ENCODE measurements at regions not wholly inside any gene's neighbourhood (a gene's known extent, or its start where the extent isn't known, plus 50 kb on each side); places are given as distances from the start of the nearest gene placed in this dataset.
A peak's percentile ranks its signal among the peaks of the same experiment; 100 is the strongest.
"Not testable (repeated sequence)": the region's sequence is repeated elsewhere in the genome, so short reads cannot be mapped to it uniquely, and the experiment has no call there.

DNA sequence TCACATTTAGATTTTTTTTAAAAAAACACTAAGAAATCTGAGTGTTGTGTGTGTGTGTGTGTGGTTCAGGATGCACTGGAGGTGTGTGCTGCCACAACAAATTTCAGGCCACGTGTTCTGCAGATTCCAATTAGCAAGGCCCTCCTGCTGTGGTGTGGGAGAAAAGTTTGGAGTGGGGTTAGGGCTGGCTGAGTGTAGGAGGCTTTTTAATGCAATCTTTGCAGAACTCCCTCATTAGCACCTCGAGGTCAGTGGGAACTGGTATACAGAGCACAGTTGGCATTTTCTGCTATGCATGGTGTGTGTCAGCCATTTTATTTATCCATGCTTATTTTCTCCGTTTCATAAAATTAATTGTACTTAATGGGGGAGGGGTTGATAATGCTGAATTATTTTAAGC lies 187.6 kb downstream of the SOX4 start:
- peaks cover 19% of the 10 kb centered on the region for H3K4me1 Mint-ChIP-seq (ENCODE audit: unreplicated experiment)
- no peak overlapping the region for H3K4me3 Mint-ChIP-seq
- H3K27ac Mint-ChIP-seq = peak overlapping the region; percentile 26
- DNase-seq (ENCODE audit: extremely low spot score, unreplicated experiment) = no peak
- TF ChIP-seq, protein P1, sequence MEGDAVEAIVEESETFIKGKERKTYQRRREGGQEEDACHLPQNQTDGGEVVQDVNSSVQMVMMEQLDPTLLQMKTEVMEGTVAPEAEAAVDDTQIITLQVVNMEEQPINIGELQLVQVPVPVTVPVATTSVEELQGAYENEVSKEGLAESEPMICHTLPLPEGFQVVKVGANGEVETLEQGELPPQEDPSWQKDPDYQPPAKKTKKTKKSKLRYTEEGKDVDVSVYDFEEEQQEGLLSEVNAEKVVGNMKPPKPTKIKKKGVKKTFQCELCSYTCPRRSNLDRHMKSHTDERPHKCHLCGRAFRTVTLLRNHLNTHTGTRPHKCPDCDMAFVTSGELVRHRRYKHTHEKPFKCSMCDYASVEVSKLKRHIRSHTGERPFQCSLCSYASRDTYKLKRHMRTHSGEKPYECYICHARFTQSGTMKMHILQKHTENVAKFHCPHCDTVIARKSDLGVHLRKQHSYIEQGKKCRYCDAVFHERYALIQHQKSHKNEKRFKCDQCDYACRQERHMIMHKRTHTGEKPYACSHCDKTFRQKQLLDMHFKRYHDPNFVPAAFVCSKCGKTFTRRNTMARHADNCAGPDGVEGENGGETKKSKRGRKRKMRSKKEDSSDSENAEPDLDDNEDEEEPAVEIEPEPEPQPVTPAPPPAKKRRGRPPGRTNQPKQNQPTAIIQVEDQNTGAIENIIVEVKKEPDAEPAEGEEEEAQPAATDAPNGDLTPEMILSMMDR (conservative IDR thresholded peaks at IDR 0.05) = no peak
- H3K9me3 Mint-ChIP-seq = no peaks in the 10 kb centered on the region
- no peaks in the 10 kb centered on the region for H3K27me3 Mint-ChIP-seq
- H3K36me3 Mint-ChIP-seq = peaks cover 20% of the 10 kb centered on the region

DNA sequence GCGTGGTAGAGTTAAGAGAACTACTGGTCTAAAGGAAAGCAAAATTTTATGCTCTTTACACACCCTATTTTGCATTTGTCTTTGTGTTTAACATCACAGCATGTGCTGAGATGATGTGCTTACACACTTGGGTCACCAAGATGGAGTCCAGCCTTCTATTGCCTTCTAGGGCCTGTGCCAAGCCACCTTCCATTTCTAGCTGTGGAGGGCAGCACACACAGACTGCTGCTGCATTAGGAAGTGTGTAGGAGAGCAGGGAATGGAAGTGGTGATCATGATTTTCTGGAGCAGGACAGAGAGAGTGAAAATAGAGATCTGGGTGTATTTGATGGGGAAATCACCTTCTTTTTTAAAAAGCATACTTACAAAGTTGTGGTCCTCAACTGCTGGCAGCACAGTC lies 191.6 kb downstream of the SOX4 start:
- TF ChIP-seq, protein P1 (conservative IDR thresholded peaks at IDR 0.05) = no peak
- H3K27me3 Mint-ChIP-seq = no peaks in the 10 kb centered on the region
- peaks cover 13% of the 10 kb centered on the region for H3K4me1 Mint-ChIP-seq (ENCODE audit: unreplicated experiment)
- no peaks in the 10 kb centered on the region for H3K9me3 Mint-ChIP-seq
- no peak for DNase-seq (ENCODE audit: extremely low spot score, unreplicated experiment)
- peaks cover 22% of the 10 kb centered on the region for H3K36me3 Mint-ChIP-seq
- no peak overlapping the region for H3K4me3 Mint-ChIP-seq
- no peak overlapping the region for H3K27ac Mint-ChIP-seq

DNA sequence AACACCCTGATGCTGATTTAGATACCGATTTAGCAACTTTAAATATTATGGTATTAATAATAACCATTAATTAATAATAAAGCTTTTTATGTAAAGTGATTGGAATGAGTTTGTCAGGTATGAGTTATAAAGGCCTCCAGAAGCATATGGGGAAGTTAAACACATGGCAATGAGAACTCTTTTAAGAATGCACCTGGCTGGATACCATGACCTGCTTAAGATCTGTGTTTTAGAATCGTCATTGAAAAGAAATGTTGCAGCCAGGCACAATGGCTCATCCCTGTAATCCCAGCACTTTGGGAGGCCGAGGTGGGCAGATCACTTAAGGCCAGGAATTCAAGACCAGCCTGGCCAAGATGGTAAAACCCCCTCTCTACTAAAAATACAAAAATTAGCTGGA lies 197.5 kb downstream of the SOX4 start:
- no peaks in the 10 kb centered on the region for H3K4me1 Mint-ChIP-seq (ENCODE audit: unreplicated experiment)
- no peak for DNase-seq (ENCODE audit: extremely low spot score, unreplicated experiment)
- H3K4me3 Mint-ChIP-seq = no peak overlapping the region
- TF ChIP-seq, protein P1 (conservative IDR thresholded peaks at IDR 0.05) = no peak
- no peak overlapping the region for H3K27ac Mint-ChIP-seq
- no peaks in the 10 kb centered on the region for H3K9me3 Mint-ChIP-seq
- H3K36me3 Mint-ChIP-seq = peaks cover 15% of the 10 kb centered on the region
- H3K27me3 Mint-ChIP-seq = no peaks in the 10 kb centered on the region

- peaks cover 15% of the 10 kb centered on the region for H3K36me3 Mint-ChIP-seq
- no peaks in the 10 kb centered on the region for H3K27me3 Mint-ChIP-seq
- H3K27ac Mint-ChIP-seq = no peak overlapping the region
- TF ChIP-seq, protein P1 (conservative IDR thresholded peaks at IDR 0.05) = no peak
- H3K4me1 Mint-ChIP-seq (ENCODE audit: unreplicated experiment) = no peaks in the 10 kb centered on the region
- H3K9me3 Mint-ChIP-seq = no peaks in the 10 kb centered on the region
- DNase-seq (ENCODE audit: extremely low spot score, unreplicated experiment) = no peak
- H3K4me3 Mint-ChIP-seq = no peak overlapping the region
These were observed 198.0 kb downstream of the SOX4 start for GRCh38 chr6:21791581-21791980.

GRCh38 chr6:21792177-21792576 lies 198.6 kb downstream of the SOX4 start:
- Mint-ChIP-seq H3K27me3 (no peaks in the 10 kb centered on the region), H3K27ac (no peak overlapping the region), H3K4me1 (ENCODE audit: unreplicated experiment) (no peaks in the 10 kb centered on the region)

GRCh38 chr6:21796979-21797378 lies 203.4 kb downstream of the SOX4 start:
- not testable (repeated sequence) for H3K4me3 Mint-ChIP-seq; DNase-seq (ENCODE audit: extremely low spot score, unreplicated experiment); H3K27ac Mint-ChIP-seq; H3K9me3 Mint-ChIP-seq; H3K27me3 Mint-ChIP-seq
- Mint-ChIP-seq H3K36me3 (peaks cover 10% of the 10 kb centered on the region), H3K4me1 (ENCODE audit: unreplicated experiment) (peaks cover 17% of the 10 kb centered on the region)

More at GRCh38 chr6:21792177-21792576, 198.6 kb downstream of the SOX4 start:
- Mint-ChIP-seq H3K4me3 (no peak overlapping the region), H3K36me3 (peaks cover 15% of the 10 kb centered on the region), H3K9me3 (no peaks in the 10 kb centered on the region)
- TF ChIP-seq, protein P1 (conservative IDR thresholded peaks at IDR 0.05) = no peak
- no peak for DNase-seq (ENCODE audit: extremely low spot score, unreplicated experiment)

All from type B pancreatic cell (in vitro differentiated cells).